HG02798 (cell line): ENCODE measurements at regions not wholly inside any gene's neighbourhood (a gene's known extent, or its start where the extent isn't known, plus 50 kb on each side); places are given as distances from the start of the nearest gene placed in this dataset.
"Not testable (repeated sequence)": the region's sequence is repeated elsewhere in the genome, so short reads cannot be mapped to it uniquely, and the experiment has no call there.

ENCODE experiments used
- ATAC-seq: cut with Tn5 transposase; IDR thresholded peaks from one replicate; pipeline ENCODE4 v1.9.1; 2021; ENCODE audit warnings: mild to moderate bottlenecking; ENCODE audit not compliant: unreplicated experiment, poor library complexity

- no peak for ATAC-seq
Measured at GRCh38 chr3:124043023-124043422, 51.1 kb upstream of the ROPN1 start.

- ATAC-seq, result no peak
Measured at GRCh38 chr3:124044956-124045355, 53.0 kb upstream of the ROPN1 start.

- ATAC-seq, result no peak
Measured at GRCh38 chr3:124048967-124049798, 57.3 kb upstream of the ROPN1 start.

GRCh38 chr3:124051636-124052035 is 59.7 kb upstream of the ROPN1 start:
- no peak for ATAC-seq

- no peak for ATAC-seq
Measured at GRCh38 chr3:124053871-124054270, 61.9 kb upstream of the ROPN1 start.

GRCh38 chr3:124056846-124057245 is 64.9 kb upstream of the ROPN1 start:
- ATAC-seq, result no peak

- ATAC-seq, result no peak
Measured at GRCh38 chr3:124057420-124057819, 65.5 kb upstream of the ROPN1 start.

- no peak for ATAC-seq
Measured at GRCh38 chr3:124059580-124059979, 67.7 kb upstream of the ROPN1 start.

- ATAC-seq, result no peak
Measured at GRCh38 chr3:124063197-124063909, 71.4 kb upstream of the ROPN1 start.

- ATAC-seq, result no peak
Measured at GRCh38 chr3:124064050-124064449, 72.1 kb upstream of the ROPN1 start.

- ATAC-seq, result not testable (repeated sequence)
Measured at GRCh38 chr3:124066543-124066942, 74.6 kb upstream of the ROPN1 start.

GRCh38 chr3:124069706-124070105 is 77.8 kb upstream of the ROPN1 start:
- not testable (repeated sequence) for ATAC-seq

GRCh38 chr3:124075090-124075489 is 83.2 kb upstream of the ROPN1 start:
- not testable (repeated sequence) for ATAC-seq

GRCh38 chr3:124075753-124076152 is 83.8 kb upstream of the ROPN1 start:
- ATAC-seq, result no peak

GRCh38 chr3:124076235-124076634 is 84.3 kb upstream of the ROPN1 start:
- ATAC-seq, result no peak

- ATAC-seq, result no peak
Measured at GRCh38 chr3:124078953-124079911, 87.3 kb upstream of the ROPN1 start.

GRCh38 chr3:124079912-124080276 is 88.0 kb upstream of the ROPN1 start:
- no peak for ATAC-seq

- no peak for ATAC-seq
Measured at GRCh38 chr3:124082343-124082742, 90.4 kb upstream of the ROPN1 start.

- ATAC-seq, result no peak
Measured at GRCh38 chr3:124084022-124084881, 92.3 kb upstream of the ROPN1 start.

GRCh38 chr3:124088801-124089200 is 96.9 kb upstream of the ROPN1 start:
- ATAC-seq, result no peak
